Stomach (tissue), 8 donors: ENCODE measurements at regions not wholly inside any gene's neighbourhood (a gene's known extent, or its start where the extent isn't known, plus 50 kb on each side); places are given as distances from the start of the nearest gene placed in this dataset.

Experiments
- DNase-seq, 2 donors: peaks; one replicate each; pipeline versions ENCODE4 v3.0.0 to v3.0.0-alpha.2; 2013 to 2019
- H3K27ac ChIP-seq, 5 donors: fragments of 200-600 bp in 4 of 5; sonication (generic) in 4 of 5; one replicate each; pipeline ENCODE4 v1.5.1; 2013 to 2019; ENCODE audit warnings: mild to moderate bottlenecking in 1 of 5, moderate library complexity in 1 of 5
- H3K27me3 ChIP-seq, 3 donors: fragments of 200-600 bp; sonication (generic); one replicate each; pipeline ENCODE4 v1.5.1; 2017 to 2019; ENCODE audit warnings: mixed run types in 1 of 3
- H3K36me3 ChIP-seq, 4 donors: fragments of 200-600 bp; sonication (generic); 1 replicate in 3 of 4; 2 replicates in 1 of 4; pipeline ENCODE4 v1.5.1; 2016 to 2019
- H3K4me1 ChIP-seq, 4 donors: fragments of 200-600 bp; sonication (generic); one replicate each; pipeline ENCODE4 v1.5.1; 2016 to 2019
- H3K4me3 ChIP-seq, 4 donors: fragments of 200-600 bp; sonication (generic) in 3 of 4; one replicate each; pipeline ENCODE4 v1.5.1; 2016 to 2019; ENCODE audit warnings: mild to moderate bottlenecking in 1 of 4
- H3K9me3 ChIP-seq, 4 donors: fragments of 200-600 bp; sonication (generic); one replicate each; pipeline ENCODE4 v1.5.1; 2016 to 2019
- CTCF ChIP-seq, 7 experiments: fragments of 450-650 bp in 4 of 7; fragments of 200-600 bp in 3 of 7; sonication (generic) in 3 of 7; IDR thresholded peaks; one replicate each; pipeline ENCODE4 v1.5.1; 2016 to 2019; ENCODE audit warnings: antibody characterized with exemption in 7 of 7, control low read depth in 2 of 7, mild to moderate bottlenecking in 1 of 7
- EP300 ChIP-seq: sonication (generic); formaldehyde crosslinking; IDR thresholded peaks from one replicate; pipeline ENCODE4 v1.6.1; 2017; ENCODE audit warnings: antibody characterized with exemption
- POLR2A ChIP-seq, 4 donors: fragments of 450-650 bp; IDR thresholded peaks; one replicate each; pipeline ENCODE4 v1.6.1; 2016; ENCODE audit warnings: antibody characterized with exemption in 4 of 4, control low read depth in 2 of 4, mild to moderate bottlenecking in 1 of 4, moderate library complexity in 1 of 4
- POLR2AphosphoS5 ChIP-seq, 3 donors: sonication (generic); formaldehyde crosslinking; IDR thresholded peaks; one replicate each; pipeline ENCODE4 v1.6.1; 2016; ENCODE audit warnings: antibody characterized with exemption in 3 of 3
- WGBS, 5 donors: extraction: QIAGEN DNeasy Blood & Tissue Kit in 3 of 5; methylation state at CpG; one replicate each; pipeline versions ENCODE4 v1.1.5 to v1.1.7; 2013 to 2018; 5-methylcytosine and 5-hydroxymethylcytosine counted together
- intact Hi-C: fragments of 100-400 bp; cut with DNase I; formaldehyde crosslinking; loops from one replicate; pipeline ENCODE4 v1.15.1; 2023; ENCODE audit warnings: low total_unique reads
- donor health status: healthy with polysubstance abuse.
- donor health status: Bipolar disorder and iron deficiency.
- donor health status: healthy.

- 65 to 70% (median 66%) methylated on average over 8 of the region's 8 CpGs for WGBS, 5 donors
- H3K27me3 ChIP-seq, result no peaks in the 10 kb centered on the region
- H3K36me3 ChIP-seq, result no peaks in the 10 kb centered on the region
- H3K9me3 ChIP-seq, result no peaks in the 10 kb centered on the region
- H3K4me1 ChIP-seq, result peaks cover 0 to 17% (median 4%) of the 10 kb centered on the region in 4 donors
- intact Hi-C loops, result no loop called here
- H3K4me3 ChIP-seq, result no peak overlapping the region
- no peak overlapping the region for H3K27ac ChIP-seq
- TF ChIP-seq POLR2A (IDR thresholded peaks at IDR 0.05) (no peak), CTCF (IDR thresholded peaks at IDR 0.05) (no peak), POLR2AphosphoS5 (IDR thresholded peaks at IDR 0.05) (no peak), EP300 (no peak)
- peak in 1 of 2 donors; percentile 26 for DNase-seq
These were observed 496.0 kb upstream of the MARCKS start for GRCh38 chr6:113361014-113361645.

- Histone ChIP-seq H3K4me1 (peaks cover 0 to 17% (median 4%) of the 10 kb centered on the region in 4 donors), H3K9me3 (no peaks in the 10 kb centered on the region), H3K27me3 (no peaks in the 10 kb centered on the region), H3K36me3 (no peaks in the 10 kb centered on the region), H3K27ac (no peak overlapping the region), H3K4me3 (no peak overlapping the region)
- TF ChIP-seq CTCF (IDR thresholded peaks at IDR 0.05) (no peak), POLR2A (IDR thresholded peaks at IDR 0.05) (no peak)
- intact Hi-C loops, result no loop called here
- DNase-seq, result no peak
- WGBS, 5 donors, result 77 to 87% (median 83%) methylated on average over 7 of the region's 7 CpGs
These were observed 494.7 kb upstream of the MARCKS start for GRCh38 chr6:113362301-113363047.

GRCh38 chr6:113363048-113363798 is 493.9 kb upstream of the MARCKS start:
- no peaks in the 10 kb centered on the region for H3K27me3 ChIP-seq
- H3K27ac ChIP-seq, result no peak overlapping the region
- H3K4me3 ChIP-seq, result no peak overlapping the region
- no peak for TF ChIP-seq EP300
- no peak for TF ChIP-seq POLR2A (IDR thresholded peaks at IDR 0.05)
- no peak for TF ChIP-seq POLR2AphosphoS5 (IDR thresholded peaks at IDR 0.05)
- no peak for TF ChIP-seq CTCF (IDR thresholded peaks at IDR 0.05)
- no peaks in the 10 kb centered on the region for H3K36me3 ChIP-seq
- intact Hi-C loops, result no loop called here
- WGBS, 5 donors, result 86 to 93% (median 89%) methylated on average over 4 of the region's 4 CpGs
- H3K4me1 ChIP-seq, result peaks cover 0 to 17% (median 4%) of the 10 kb centered on the region in 4 donors
- H3K9me3 ChIP-seq, result no peaks in the 10 kb centered on the region
- DNase-seq, result no peak

- intact Hi-C loops, result no loop called here
- Histone ChIP-seq H3K4me3 (no peak overlapping the region), H3K27me3 (no peaks in the 10 kb centered on the region)
These were observed 493.3 kb upstream of the MARCKS start for GRCh38 chr6:113363866-113364265.

More at GRCh38 chr6:113363866-113364265, 493.3 kb upstream of the MARCKS start:
- Histone ChIP-seq H3K4me1 (peaks cover 0 to 17% (median 4%) of the 10 kb centered on the region in 4 donors), H3K9me3 (no peaks in the 10 kb centered on the region), H3K36me3 (no peaks in the 10 kb centered on the region), H3K27ac (no peak overlapping the region)
- no peak for DNase-seq
- TF ChIP-seq EP300 (no peak), POLR2A (IDR thresholded peaks at IDR 0.05) (no peak), CTCF (IDR thresholded peaks at IDR 0.05) (no peak), POLR2AphosphoS5 (IDR thresholded peaks at IDR 0.05) (no peak)
